Endothelial cell of umbilical vein (primary cell): ENCODE measurements at regions not wholly inside any gene's neighbourhood (a gene's known extent, or its start where the extent isn't known, plus 50 kb on each side); places are given as distances from the start of the nearest gene placed in this dataset.

Experiments
- BruUV-seq: library from RNA; stranded (reverse); fragments of 400-500 nt; replicated peaks from 2 replicates; lab custom pipeline; 2021; lab: Mats Ljungman, UMichigan
- CTCF ChIA-PET: fragments of 300-600, 350-600 bp; sonication (Branson Sonifier 250); formaldehyde crosslinking; loops from one replicate; lab custom pipeline; 2021; ENCODE audit warnings: antibody characterized with exemption, inconsistent platforms; lab: Charles Lee
- POLR2A ChIA-PET: fragments of 300-600, 350-600 bp; sonication (Branson Sonifier 250); formaldehyde crosslinking; loops from one replicate; lab custom pipeline; 2021; ENCODE audit warnings: antibody characterized with exemption, inconsistent platforms; lab: Charles Lee
- DNase-seq: peaks from one replicate; pipeline ENCODE4 v3.0.0-alpha.2; 2011; ENCODE audit warnings: low read depth, low spot score
- FAIRE-seq: peaks from 2 replicates; lab custom pipeline; 2011; peaks lifted over from hg19 to GRCh38; lab: Jason Lieb, UNC
- H2AFZ ChIP-seq: 2 replicates; pipeline ENCODE4 v1.6.0; 2012; ENCODE audit warnings: low read depth, low read length, control low read depth, inconsistent platforms
- H3K27ac ChIP-seq: 2 replicates; pipeline ENCODE4 v1.5.1; 2011; ENCODE audit warnings: low read depth, mild to moderate bottlenecking, control low read depth, low read length, moderate library complexity; ENCODE audit not compliant: insufficient read depth
- H3K27me3 ChIP-seq, 2 experiments: 2 replicates each; pipeline versions ENCODE4 v1.6.0 to v1.6.1; 2011; ENCODE audit warnings: low read length in 2 of 2, mixed read lengths in 1 of 2; ENCODE audit not compliant: control insufficient read depth in 2 of 2, insufficient read depth in 2 of 2
- H3K36me3 ChIP-seq, 2 experiments: 2 replicates in 1 of 2; 3 replicates in 1 of 2; pipeline ENCODE4 v1.5.1; 2011; ENCODE audit warnings: low read length in 2 of 2, mild to moderate bottlenecking in 1 of 2, moderate library complexity in 1 of 2; ENCODE audit not compliant: control insufficient read depth in 2 of 2, insufficient read depth in 2 of 2; ENCODE audit errors: extremely low read depth in 1 of 2
- H3K4me1 ChIP-seq: 3 replicates; pipeline ENCODE4 v1.5.1; 2011; ENCODE audit warnings: mild to moderate bottlenecking, low read length; ENCODE audit not compliant: control insufficient read depth, insufficient read depth; ENCODE audit errors: extremely low read depth
- H3K4me2 ChIP-seq: 2 replicates; pipeline ENCODE4 v1.6.1; 2011; ENCODE audit warnings: low read length, control low read depth, mixed read lengths; ENCODE audit not compliant: insufficient read depth
- H3K4me3 ChIP-seq, 3 experiments: fragments of 200-600 bp in 1 of 3; sonication (generic), shearing (Covaris generic) in 1 of 3; replicated peaks in 1 of 3; 2 replicates each; pipeline ENCODE4 v1.5.1; 2011 to 2016; ENCODE audit warnings: control low read depth in 3 of 3, low read length in 3 of 3, mild to moderate bottlenecking in 2 of 3, inconsistent platforms in 1 of 3, low read depth in 1 of 3, moderate library complexity in 1 of 3; ENCODE audit not compliant: insufficient read depth in 1 of 3
- H3K79me2 ChIP-seq: 2 replicates; pipeline ENCODE4 v1.6.0; 2012; ENCODE audit warnings: low read length, inconsistent platforms; ENCODE audit not compliant: control insufficient read depth, insufficient read depth
- H3K9ac ChIP-seq: replicated peaks from 2 replicates; pipeline ENCODE3; 2011; ENCODE audit warnings: low read length, control low read depth; ENCODE audit not compliant: insufficient read depth; ENCODE audit errors: extremely low read depth
- H3K9me1 ChIP-seq: replicated peaks from 3 replicates; pipeline ENCODE4 v1.6.0; 2011; ENCODE audit warnings: mild to moderate bottlenecking, low read length; ENCODE audit not compliant: control insufficient read depth, insufficient read depth; ENCODE audit errors: extremely low read depth
- H3K9me3 ChIP-seq: replicated peaks from 2 replicates; pipeline ENCODE4 v1.5.1; 2012; ENCODE audit warnings: low read length, inconsistent platforms; ENCODE audit not compliant: control insufficient read depth, insufficient read depth
- H4K20me1 ChIP-seq: replicated peaks from 2 replicates; pipeline ENCODE3; 2011; ENCODE audit warnings: mild to moderate bottlenecking, low read length; ENCODE audit not compliant: control insufficient read depth, insufficient read depth; ENCODE audit errors: extremely low read depth
- EZH2 ChIP-seq: IDR thresholded peaks from 2 replicates; pipeline ENCODE4 v1.6.1; 2012; ENCODE audit warnings: borderline replicate concordance, low read depth, mild to moderate bottlenecking, moderate library complexity, low read length, inconsistent platforms; ENCODE audit not compliant: severe bottlenecking
- FOS ChIP-seq: IDR thresholded peaks from 2 replicates; pipeline ENCODE4 v1.6.1; 2011; ENCODE audit warnings: mild to moderate bottlenecking, low read length, moderate library complexity, borderline replicate concordance; ENCODE audit not compliant: insufficient read depth
- GATA2 ChIP-seq: IDR thresholded peaks from 2 replicates; pipeline ENCODE4 v1.7.0; 2011; ENCODE audit warnings: low read depth, mild to moderate bottlenecking, moderate library complexity, mixed read lengths, low read length; ENCODE audit not compliant: insufficient read length, insufficient read depth
- JUN ChIP-seq: IDR thresholded peaks from 2 replicates; pipeline ENCODE4 v1.6.1; 2011; ENCODE audit warnings: borderline replicate concordance, low read depth; ENCODE audit not compliant: insufficient read length, insufficient read depth
- MYC ChIP-seq: IDR thresholded peaks from one replicate; pipeline ENCODE4 v1.6.1; 2011; ENCODE audit warnings: mild to moderate bottlenecking, low read depth, low read length
- POLR2A ChIP-seq: IDR thresholded peaks from 2 replicates; pipeline ENCODE4 v1.6.1; 2012; ENCODE audit warnings: low read depth, mild to moderate bottlenecking, control low read depth, low read length
- POLR2AphosphoS5 ChIP-seq: IDR thresholded peaks from 2 replicates; pipeline ENCODE4 v1.6.1; 2012; ENCODE audit warnings: low read depth, mild to moderate bottlenecking, control low read depth, low read length, moderate library complexity; ENCODE audit not compliant: insufficient read depth
- dilution Hi-C: fragments of 300-500 bp; cut with MboI; formaldehyde crosslinking; loops from one replicate; pipeline ENCODE4 v1.15.0; 2019; ENCODE audit warnings: low sequenced_read_pairs; ENCODE audit not compliant: extremely low pct_ligation_motif_present
- intact Hi-C: fragments of 100-400 bp; cut with micrococcal nuclease; formaldehyde crosslinking; loops from one replicate; pipeline ENCODE4 v1.10.0; 2022
- TF ChIP-seq, protein P1 (sequence below): IDR thresholded peaks from 2 replicates; pipeline ENCODE4 v1.6.1; 2011; ENCODE audit not compliant: insufficient read depth, insufficient read length
- TF ChIP-seq, protein P2 (sequence below), 2 donors: IDR thresholded peaks; 1 replicate in 1 of 2; 2 replicates in 1 of 2; pipeline ENCODE4 v1.5.1; 2011; ENCODE audit warnings: low read length in 2 of 2, mild to moderate bottlenecking in 2 of 2, moderate library complexity in 2 of 2, control low read depth in 1 of 2, inconsistent platforms in 1 of 2, low read depth in 1 of 2; ENCODE audit not compliant: insufficient read depth in 1 of 2; ENCODE audit errors: extremely low read depth in 1 of 2

DNA sequence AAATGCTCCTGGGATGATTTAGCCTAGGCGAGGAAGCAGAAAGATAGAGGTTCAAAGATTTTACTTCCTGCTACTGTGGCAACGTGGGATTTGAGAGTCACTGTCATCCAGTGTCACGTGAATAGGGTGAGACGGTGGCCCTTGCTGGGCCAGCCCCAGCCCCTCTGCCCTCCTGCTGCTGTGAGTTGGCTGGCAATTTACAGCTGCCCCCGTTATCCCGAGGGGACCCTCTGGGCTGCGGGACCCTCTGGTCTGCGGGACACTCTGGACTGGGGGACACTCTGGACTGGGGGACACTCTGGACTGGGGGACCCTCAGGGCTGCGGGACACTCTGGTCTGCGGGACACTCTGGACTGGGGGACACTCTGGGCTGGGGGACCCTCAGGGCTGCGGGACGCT, 765.4 kb downstream of the TRIML1 start:
- DNase-seq = no peak
- Histone ChIP-seq H3K9me1 (no peaks in the 10 kb centered on the region), H3K4me2 (no peak overlapping the region), H3K79me2 (no peaks in the 10 kb centered on the region), H3K9ac (no peak overlapping the region), H2AFZ (no peak overlapping the region), H3K36me3 (no peaks in the 10 kb centered on the region), H3K27ac (no peak overlapping the region), H3K4me3 (no peak overlapping the region), H3K27me3 (no peaks in the 10 kb centered on the region), H3K9me3 (no peaks in the 10 kb centered on the region), H4K20me1 (no peaks in the 10 kb centered on the region), H3K4me1 (no peaks in the 10 kb centered on the region)
- FAIRE-seq = no peak
- dilution Hi-C loops (no loop called here), intact Hi-C loops (no loop called here)
- ChIA-PET POLR2A (no interaction called here), CTCF (no interaction called here)
- BruUV-seq = no TSS peak
- TF ChIP-seq, protein P1, sequence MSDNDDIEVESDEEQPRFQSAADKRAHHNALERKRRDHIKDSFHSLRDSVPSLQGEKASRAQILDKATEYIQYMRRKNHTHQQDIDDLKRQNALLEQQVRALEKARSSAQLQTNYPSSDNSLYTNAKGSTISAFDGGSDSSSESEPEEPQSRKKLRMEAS = no peak
- TF ChIP-seq POLR2AphosphoS5 (no peak), GATA2 (no peak), FOS (no peak), JUN (no peak), POLR2A (no peak), EZH2 (no peak), MYC (no peak)
- TF ChIP-seq, protein P2, sequence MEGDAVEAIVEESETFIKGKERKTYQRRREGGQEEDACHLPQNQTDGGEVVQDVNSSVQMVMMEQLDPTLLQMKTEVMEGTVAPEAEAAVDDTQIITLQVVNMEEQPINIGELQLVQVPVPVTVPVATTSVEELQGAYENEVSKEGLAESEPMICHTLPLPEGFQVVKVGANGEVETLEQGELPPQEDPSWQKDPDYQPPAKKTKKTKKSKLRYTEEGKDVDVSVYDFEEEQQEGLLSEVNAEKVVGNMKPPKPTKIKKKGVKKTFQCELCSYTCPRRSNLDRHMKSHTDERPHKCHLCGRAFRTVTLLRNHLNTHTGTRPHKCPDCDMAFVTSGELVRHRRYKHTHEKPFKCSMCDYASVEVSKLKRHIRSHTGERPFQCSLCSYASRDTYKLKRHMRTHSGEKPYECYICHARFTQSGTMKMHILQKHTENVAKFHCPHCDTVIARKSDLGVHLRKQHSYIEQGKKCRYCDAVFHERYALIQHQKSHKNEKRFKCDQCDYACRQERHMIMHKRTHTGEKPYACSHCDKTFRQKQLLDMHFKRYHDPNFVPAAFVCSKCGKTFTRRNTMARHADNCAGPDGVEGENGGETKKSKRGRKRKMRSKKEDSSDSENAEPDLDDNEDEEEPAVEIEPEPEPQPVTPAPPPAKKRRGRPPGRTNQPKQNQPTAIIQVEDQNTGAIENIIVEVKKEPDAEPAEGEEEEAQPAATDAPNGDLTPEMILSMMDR (IDR thresholded peaks at IDR 0.05; ENCODE audit: extremely low read depth in 1 of 2, insufficient read depth in 1 of 2, low read depth in 1 of 2, low read length in 2 of 2) = no peak
